ENCODE measurements at regions not wholly inside any gene's neighbourhood (a gene's known extent, or its start where the extent isn't known, plus 50 kb on each side); places are given as distances from the start of the nearest gene placed in this dataset.

- Histone ChIP-seq H4K8ac (ENCODE audit: low read depth in 2 of 2, low read length in 2 of 2) (no peak overlapping the region), H2BK20ac (ENCODE audit: low read depth, low read length) (no peak overlapping the region), H3K4me3 (ENCODE audit: insufficient read depth, low read depth, low read length) (no peak overlapping the region), H3K18ac (ENCODE audit: low read depth, low read length) (no peak overlapping the region), H2AFZ (replicated peaks; ENCODE audit: low read length, poor library complexity) (no peak overlapping the region), H3K4ac (ENCODE audit: low read depth, low read length) (no peak overlapping the region), H3K9ac (ENCODE audit: low read depth, low read length) (no peak overlapping the region), H3K4me2 (ENCODE audit: low read depth, low read length) (no peak overlapping the region), H3K23ac (ENCODE audit: low read depth, low read length) (no peak overlapping the region), H3K9me3 (ENCODE audit: control insufficient read depth, insufficient read depth, low read length) (peaks cover 3% of the 10 kb centered on the region), H2BK15ac (ENCODE audit: low read depth, low read length) (no peak overlapping the region), H4K91ac (ENCODE audit: insufficient read depth, low read depth, low read length) (no peak overlapping the region), H3K14ac (replicated peaks; ENCODE audit: low read depth, low read length) (no peak overlapping the region), H2AK5ac (ENCODE audit: low read depth, low read length) (no peak overlapping the region), H2AK9ac (replicated peaks; ENCODE audit: low read depth, low read length, poor library complexity) (no peak overlapping the region), H3K27me3 (ENCODE audit: control insufficient read depth, insufficient read depth, low read length) (no peaks in the 10 kb centered on the region), H4K20me1 (ENCODE audit: insufficient read depth, low read length) (no peaks in the 10 kb centered on the region), H3K56ac (ENCODE audit: extremely low read depth, insufficient read depth, low read length) (no peak overlapping the region), H3K9me1 (ENCODE audit: insufficient read depth, low read length) (0 out of 2 replicates have a peak, but pooled peaks cover 4% of the 10 kb centered on the region), H3K79me1 (ENCODE audit: low read depth in 1 of 2, low read length in 2 of 2) (no peaks in the 10 kb centered on the region), H2BK5ac (ENCODE audit: low read depth, low read length, poor library complexity, severe bottlenecking) (no peak overlapping the region), H3K36me3 (ENCODE audit: control insufficient read depth, insufficient read depth, low read length) (no peaks in the 10 kb centered on the region), H3K27ac (ENCODE audit: insufficient read depth, low read length) (no peak overlapping the region), H2BK120ac (ENCODE audit: low read depth, low read length) (no peak overlapping the region), H4K5ac (ENCODE audit: low read depth, low read length) (no peak overlapping the region), H3K4me1 (ENCODE audit: control insufficient read depth, insufficient read depth, low read length) (peaks cover 14% of the 10 kb centered on the region; the same call in 1 of the 2 replicates)
- in situ Hi-C loops (cut with MboI; ENCODE audit: low sequenced_read_pairs) (no loop called here), intact Hi-C loops (cut with micrococcal nuclease) (no loop called here), dilution Hi-C loops (cut with HindIII; ENCODE audit: low sequenced_read_pairs, unreplicated experiment) (no loop called here)
- DNase-seq (no peak), ATAC-seq (ENCODE audit: low read depth) (no peak)
- no TSS peak for BruUV-seq (replicated peaks)
- ChIA-PET POLR2A (ENCODE audit: unreplicated experiment) (no interaction called here), CTCF (no interaction called here)
- TF ChIP-seq NFE2L2 (IDR thresholded peaks at IDR 0.05; ENCODE audit: low read depth, low read length) (no peak), MXI1 (IDR thresholded peaks at IDR 0.05; ENCODE audit: borderline replicate concordance, low read depth, low read length) (no peak), MAFK (IDR thresholded peaks at IDR 0.05; ENCODE audit: low read depth, low read length) (no peak), CHD1 (IDR thresholded peaks at IDR 0.05; ENCODE audit: low read depth, low read length) (no peak), CTCF (conservative IDR thresholded peaks at IDR 0.05; ENCODE audit: low read depth, low read length) (no peak), BHLHE40 (IDR thresholded peaks at IDR 0.05; ENCODE audit: low read depth, low read length) (no peak), SMC3 (IDR thresholded peaks at IDR 0.05; ENCODE audit: low read depth, low read length) (no peak)
- 92% methylated on average over 17 of the region's 25 CpGs; no CpG with 5 or more reads in 1 of the 2 experiments for WGBS, 2 experiments (ENCODE audit: extremely low coverage in 2 of 2, insufficient read length in 1 of 2)
Measured at GRCh38 chr7:3240826-3241430, 60.1 kb upstream of the SDK1 start.
